ENCODE measurements at regions not wholly inside any gene's neighbourhood (a gene's known extent, or its start where the extent isn't known, plus 50 kb on each side); places are given as distances from the start of the nearest gene placed in this dataset.

DNA sequence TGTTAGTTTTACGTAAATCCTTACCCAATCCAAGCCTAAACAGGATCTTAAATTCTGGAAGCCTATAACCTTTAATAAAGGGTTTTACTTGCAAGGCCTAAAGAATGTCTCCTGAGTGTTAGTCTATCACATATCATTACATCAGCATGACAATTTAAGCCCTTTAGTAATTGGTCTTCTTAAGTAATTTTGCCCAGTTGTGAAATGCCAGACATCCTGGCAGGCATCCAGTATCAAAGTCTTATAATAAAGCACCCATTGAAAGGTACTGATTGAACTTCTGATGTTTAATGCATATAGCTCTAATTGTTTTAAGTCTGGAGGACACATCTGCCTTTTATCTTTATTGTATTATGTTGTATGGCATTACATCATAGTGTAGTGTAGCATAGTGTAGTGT, 1078.9 kb downstream of the SLITRK1 start:
- Histone ChIP-seq H3K9me1 (replicated peaks; ENCODE audit: control insufficient read depth, extremely low read depth, insufficient read depth, low read length) (no peaks in the 10 kb centered on the region), H2AFZ (ENCODE audit: low read depth, low read length) (no peak overlapping the region), H3K27ac (ENCODE audit: insufficient read depth, low read depth, low read length) (no peak overlapping the region), H3K4me2 (ENCODE audit: insufficient read depth, low read length) (no peak overlapping the region), H3K9me3 (replicated peaks; ENCODE audit: control insufficient read depth, insufficient read depth, low read length) (peaks cover 5% of the 10 kb centered on the region), H3K79me2 (ENCODE audit: control insufficient read depth, insufficient read depth, low read length) (no peaks in the 10 kb centered on the region), H3K4me1 (ENCODE audit: control insufficient read depth, extremely low read depth, insufficient read depth, low read length) (no peaks in the 10 kb centered on the region), H3K4me3 (replicated peaks in 1 of 3; ENCODE audit: insufficient read depth in 1 of 3, low read depth in 1 of 3, low read length in 3 of 3) (no peak overlapping the region), H3K27me3 (ENCODE audit: control insufficient read depth in 2 of 2, insufficient read depth in 2 of 2, low read length in 2 of 2) (no peaks in the 10 kb centered on the region), H4K20me1 (replicated peaks; ENCODE audit: control insufficient read depth, extremely low read depth, insufficient read depth, low read length) (no peaks in the 10 kb centered on the region), H3K36me3 (ENCODE audit: control insufficient read depth in 2 of 2, extremely low read depth in 1 of 2, insufficient read depth in 2 of 2, low read length in 2 of 2) (no peaks in the 10 kb centered on the region), H3K9ac (replicated peaks; ENCODE audit: extremely low read depth, insufficient read depth, low read length) (no peak overlapping the region)
- TF ChIP-seq FOS (IDR thresholded peaks at IDR 0.05; ENCODE audit: borderline replicate concordance, insufficient read depth, low read length) = no peak
- FAIRE-seq (no peak), DNase-seq (ENCODE audit: low read depth, low spot score) (no peak)
- dilution Hi-C loops (cut with MboI; ENCODE audit: extremely low pct_ligation_motif_present, low sequenced_read_pairs) (no loop called here), intact Hi-C loops (cut with micrococcal nuclease) (no loop called here)
- no TSS peak for BruUV-seq (replicated peaks)
- CTCF ChIA-PET = no interaction called here
- POLR2A ChIA-PET = no interaction called here

DNA sequence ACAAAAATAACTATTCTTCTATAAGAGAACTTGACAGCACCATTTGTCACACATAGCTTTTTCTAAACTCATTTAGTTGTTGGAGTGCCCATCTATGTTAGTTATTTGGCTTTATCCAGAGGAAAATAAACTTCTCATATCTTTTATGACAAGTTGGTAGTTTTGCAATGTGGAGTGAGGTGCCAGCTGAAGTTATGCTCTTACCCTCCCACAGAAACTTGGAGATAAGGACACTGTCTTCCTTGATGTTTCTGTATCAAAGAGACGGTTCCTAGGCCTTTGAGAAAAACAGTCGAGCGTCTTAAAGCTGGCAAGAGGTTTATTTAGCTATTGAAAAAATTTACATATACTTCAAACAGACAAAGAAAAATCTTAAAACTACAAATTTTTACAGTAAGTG, 1079.7 kb downstream of the SLITRK1 start:
- intact Hi-C loops (cut with micrococcal nuclease) = no loop called here
- no peaks in the 10 kb centered on the region for H3K36me3 ChIP-seq (ENCODE audit: control insufficient read depth in 2 of 2, extremely low read depth in 1 of 2, insufficient read depth in 2 of 2, low read length in 2 of 2)
- no peaks in the 10 kb centered on the region for H4K20me1 ChIP-seq (replicated peaks; ENCODE audit: control insufficient read depth, extremely low read depth, insufficient read depth, low read length)
- no peaks in the 10 kb centered on the region for H3K4me1 ChIP-seq (ENCODE audit: control insufficient read depth, extremely low read depth, insufficient read depth, low read length)
- H2AFZ ChIP-seq (ENCODE audit: low read depth, low read length) = no peak overlapping the region
- no peaks in the 10 kb centered on the region for H3K9me1 ChIP-seq (replicated peaks; ENCODE audit: control insufficient read depth, extremely low read depth, insufficient read depth, low read length)
- H3K79me2 ChIP-seq (ENCODE audit: control insufficient read depth, insufficient read depth, low read length) = no peaks in the 10 kb centered on the region
- BruUV-seq (replicated peaks) = no TSS peak
- no peaks in the 10 kb centered on the region for H3K27me3 ChIP-seq (ENCODE audit: control insufficient read depth in 2 of 2, insufficient read depth in 2 of 2, low read length in 2 of 2)
- DNase-seq (ENCODE audit: low read depth, low spot score) (no peak), FAIRE-seq (no peak)
- dilution Hi-C loops (cut with MboI; ENCODE audit: extremely low pct_ligation_motif_present, low sequenced_read_pairs) = no loop called here
- peaks cover 5% of the 10 kb centered on the region for H3K9me3 ChIP-seq (replicated peaks; ENCODE audit: control insufficient read depth, insufficient read depth, low read length)
- no peak overlapping the region for H3K4me3 ChIP-seq (replicated peaks in 1 of 3; ENCODE audit: insufficient read depth in 1 of 3, low read depth in 1 of 3, low read length in 3 of 3)
- H3K4me2 ChIP-seq (ENCODE audit: insufficient read depth, low read length) = no peak overlapping the region
- ChIA-PET CTCF (no interaction called here), POLR2A (no interaction called here)
- TF ChIP-seq GATA2 (IDR thresholded peaks at IDR 0.05; ENCODE audit: insufficient read depth, insufficient read length, low read depth, low read length) (no peak), EZH2 (IDR thresholded peaks at IDR 0.05; ENCODE audit: borderline replicate concordance, low read depth, low read length, severe bottlenecking) (no peak), POLR2A (IDR thresholded peaks at IDR 0.05; ENCODE audit: low read depth, low read length) (no peak), FOS (IDR thresholded peaks at IDR 0.05; ENCODE audit: borderline replicate concordance, insufficient read depth, low read length) (no peak), JUN (IDR thresholded peaks at IDR 0.05; ENCODE audit: borderline replicate concordance, insufficient read depth, insufficient read length, low read depth) (no peak), POLR2AphosphoS5 (IDR thresholded peaks at IDR 0.05; ENCODE audit: insufficient read depth, low read depth, low read length) (no peak)
- TF ChIP-seq, protein P1, sequence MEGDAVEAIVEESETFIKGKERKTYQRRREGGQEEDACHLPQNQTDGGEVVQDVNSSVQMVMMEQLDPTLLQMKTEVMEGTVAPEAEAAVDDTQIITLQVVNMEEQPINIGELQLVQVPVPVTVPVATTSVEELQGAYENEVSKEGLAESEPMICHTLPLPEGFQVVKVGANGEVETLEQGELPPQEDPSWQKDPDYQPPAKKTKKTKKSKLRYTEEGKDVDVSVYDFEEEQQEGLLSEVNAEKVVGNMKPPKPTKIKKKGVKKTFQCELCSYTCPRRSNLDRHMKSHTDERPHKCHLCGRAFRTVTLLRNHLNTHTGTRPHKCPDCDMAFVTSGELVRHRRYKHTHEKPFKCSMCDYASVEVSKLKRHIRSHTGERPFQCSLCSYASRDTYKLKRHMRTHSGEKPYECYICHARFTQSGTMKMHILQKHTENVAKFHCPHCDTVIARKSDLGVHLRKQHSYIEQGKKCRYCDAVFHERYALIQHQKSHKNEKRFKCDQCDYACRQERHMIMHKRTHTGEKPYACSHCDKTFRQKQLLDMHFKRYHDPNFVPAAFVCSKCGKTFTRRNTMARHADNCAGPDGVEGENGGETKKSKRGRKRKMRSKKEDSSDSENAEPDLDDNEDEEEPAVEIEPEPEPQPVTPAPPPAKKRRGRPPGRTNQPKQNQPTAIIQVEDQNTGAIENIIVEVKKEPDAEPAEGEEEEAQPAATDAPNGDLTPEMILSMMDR (IDR thresholded peaks at IDR 0.05; ENCODE audit: extremely low read depth in 1 of 2, insufficient read depth in 1 of 2, low read depth in 1 of 2, low read length in 2 of 2) = no peak
- TF ChIP-seq, protein P2, sequence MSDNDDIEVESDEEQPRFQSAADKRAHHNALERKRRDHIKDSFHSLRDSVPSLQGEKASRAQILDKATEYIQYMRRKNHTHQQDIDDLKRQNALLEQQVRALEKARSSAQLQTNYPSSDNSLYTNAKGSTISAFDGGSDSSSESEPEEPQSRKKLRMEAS (IDR thresholded peaks at IDR 0.05; ENCODE audit: insufficient read depth, insufficient read length) = no peak
- H3K27ac ChIP-seq (ENCODE audit: insufficient read depth, low read depth, low read length) = no peak overlapping the region
- no peak overlapping the region for H3K9ac ChIP-seq (replicated peaks; ENCODE audit: extremely low read depth, insufficient read depth, low read length)

All from endothelial cell of umbilical vein (primary cell).